CD4-positive, alpha-beta T cell treated with Interleukin-12 subunit alpha and Interleukin-12 subunit beta, for 1 hour (primary cell): ENCODE measurements at regions not wholly inside any gene's neighbourhood (a gene's known extent, or its start where the extent isn't known, plus 50 kb on each side); places are given as distances from the start of the nearest gene placed in this dataset.
A peak's percentile ranks its signal among the peaks of the same experiment; 100 is the strongest.
"Not testable (repeated sequence)": the region's sequence is repeated elsewhere in the genome, so short reads cannot be mapped to it uniquely, and the experiment has no call there.

ENCODE experiments used
- DNase-seq: peaks from one replicate; pipeline ENCODE4 v3.0.0-alpha.2; 2020

- DNase-seq, result no peak
Observed at GRCh38 chr6:141561154-141561553, 571.6 kb upstream of the GJE1 start.

DNA sequence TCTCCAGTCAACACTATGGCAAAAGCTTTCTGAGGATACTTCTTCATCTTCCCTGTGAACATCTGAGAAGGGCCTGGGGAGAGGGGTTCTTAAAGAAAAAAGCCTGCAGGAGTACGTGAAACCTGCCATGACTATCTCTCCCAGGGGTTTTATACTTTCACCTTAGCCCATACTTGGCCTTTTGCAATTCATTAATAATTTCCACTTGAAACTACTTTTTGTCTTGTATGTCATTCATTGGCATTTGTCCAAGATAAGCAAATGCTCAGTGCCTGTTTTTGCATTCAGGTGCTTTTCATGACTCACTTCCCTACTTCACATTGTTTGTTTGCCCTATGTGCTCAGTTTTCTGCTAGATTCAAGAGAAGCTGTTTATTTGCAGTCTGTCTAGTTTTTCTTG, 580.3 kb upstream of the GJE1 start:
- no peak for DNase-seq

DNA sequence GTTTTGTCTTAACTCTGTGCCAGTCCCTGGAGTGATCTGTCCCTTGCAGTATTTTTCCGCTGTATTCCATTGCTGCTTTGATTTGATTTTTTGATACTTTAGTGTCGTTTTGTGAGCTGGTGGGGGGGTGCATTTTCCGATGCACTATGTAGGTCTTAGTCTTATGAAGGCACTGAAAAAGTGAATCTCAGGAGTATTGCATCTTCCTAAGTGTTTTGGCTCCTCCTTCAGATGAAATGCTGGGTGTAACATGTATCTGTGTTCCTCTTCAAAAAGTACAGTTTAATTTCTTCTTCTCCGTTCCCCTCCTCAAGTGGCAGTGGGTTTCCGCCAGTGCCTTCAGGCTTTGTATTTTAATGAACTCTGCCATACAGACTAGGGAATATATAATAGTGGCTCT, 580.7 kb upstream of the GJE1 start:
- DNase-seq, result no peak

DNA sequence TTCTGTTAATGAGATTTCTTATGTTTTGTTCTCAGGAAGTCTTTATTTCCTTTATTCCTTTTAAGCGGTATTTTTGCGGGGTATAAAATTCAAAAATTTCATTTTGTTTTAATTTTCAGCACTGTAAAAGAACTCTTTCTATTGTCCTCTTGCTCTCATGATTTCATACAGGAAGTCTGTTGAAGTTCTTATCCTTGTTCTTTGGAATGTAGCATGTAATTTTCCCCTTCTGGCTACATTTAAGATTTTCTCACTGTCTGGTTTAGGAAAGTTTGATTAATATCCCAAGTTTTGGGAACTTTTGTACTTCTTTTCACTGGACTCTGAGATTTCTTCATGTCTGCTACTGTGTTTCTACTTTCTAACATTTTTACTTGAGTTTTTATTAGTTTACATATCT, 581.4 kb upstream of the GJE1 start:
- no peak for DNase-seq

DNA sequence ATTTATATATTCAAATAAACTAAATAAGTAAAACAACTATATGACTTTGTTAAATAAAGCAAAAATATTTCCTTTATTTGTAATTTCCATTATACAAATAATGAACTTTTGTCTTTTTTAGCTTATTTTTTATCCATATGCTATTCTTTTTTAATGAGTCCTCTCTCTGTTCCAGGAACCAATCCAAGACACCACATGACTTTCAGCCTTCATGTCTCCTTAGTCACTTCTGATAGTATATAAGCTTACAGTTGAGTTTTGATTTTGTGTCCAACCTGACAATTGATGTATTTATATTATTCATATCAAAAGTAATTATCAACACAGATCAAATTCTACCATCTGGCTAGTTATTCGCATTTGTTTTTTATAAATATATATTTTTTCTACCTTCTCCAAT, 582.3 kb upstream of the GJE1 start:
- no peak for DNase-seq

- DNase-seq, result no peak
Observed at GRCh38 chr6:141548966-141549365, 583.8 kb upstream of the GJE1 start.

DNA sequence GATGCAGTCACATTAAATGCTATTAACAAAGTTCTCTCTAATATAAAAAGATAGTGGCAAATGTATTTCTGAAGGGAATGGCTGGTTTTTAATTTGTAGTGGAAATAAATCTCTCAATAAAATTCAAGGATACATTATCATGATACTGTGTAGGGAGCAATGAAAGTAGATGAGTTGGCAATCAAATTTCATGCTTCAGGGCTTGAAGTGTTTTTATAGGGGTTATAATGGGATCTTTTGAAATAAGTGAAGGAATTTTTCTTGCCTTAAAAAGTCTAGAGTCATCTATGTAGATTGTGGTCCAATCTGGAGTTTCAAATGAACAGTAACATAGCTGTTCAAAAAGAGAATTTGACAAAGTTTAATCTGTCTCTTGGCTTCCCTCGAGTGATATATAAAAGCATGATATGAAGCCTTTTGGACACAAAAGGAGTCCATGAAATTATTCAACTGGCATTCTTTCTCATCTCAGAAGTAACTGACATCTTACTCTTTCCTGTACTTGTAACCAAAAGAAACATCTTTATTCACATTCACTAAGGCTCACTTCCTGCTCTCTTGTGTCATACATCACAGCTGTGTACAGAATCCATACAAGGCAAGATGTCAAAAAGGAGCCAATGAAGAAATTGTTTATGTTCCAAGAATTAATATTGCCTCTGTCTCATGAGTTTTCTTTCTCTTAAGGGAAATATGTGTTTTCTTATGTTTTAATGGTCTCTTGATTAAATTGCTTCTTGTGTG, 591.0 kb upstream of the GJE1 start:
- no peak for DNase-seq

DNA sequence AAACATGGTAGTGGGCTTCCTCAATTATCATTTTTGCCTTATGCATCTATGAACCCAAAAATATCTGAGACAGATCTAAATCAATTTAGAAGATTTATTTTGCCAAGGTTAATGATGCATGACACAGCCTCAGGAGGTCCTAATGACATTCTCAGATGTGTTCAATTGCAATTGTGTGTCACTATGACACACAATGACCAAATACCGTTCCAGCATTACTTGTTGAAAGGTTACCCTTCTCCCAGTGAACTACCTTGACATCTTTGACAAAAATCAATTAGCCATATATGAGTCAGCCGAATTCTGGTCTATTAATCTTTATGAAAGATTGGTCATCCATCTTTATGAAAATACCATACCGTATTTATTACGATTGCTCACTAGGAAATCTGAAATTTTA, 592.5 kb upstream of the GJE1 start:
- no peak for DNase-seq

GRCh38 chr6:141539617-141540016, 593.1 kb upstream of the GJE1 start:
- DNase-seq, result no peak

DNA sequence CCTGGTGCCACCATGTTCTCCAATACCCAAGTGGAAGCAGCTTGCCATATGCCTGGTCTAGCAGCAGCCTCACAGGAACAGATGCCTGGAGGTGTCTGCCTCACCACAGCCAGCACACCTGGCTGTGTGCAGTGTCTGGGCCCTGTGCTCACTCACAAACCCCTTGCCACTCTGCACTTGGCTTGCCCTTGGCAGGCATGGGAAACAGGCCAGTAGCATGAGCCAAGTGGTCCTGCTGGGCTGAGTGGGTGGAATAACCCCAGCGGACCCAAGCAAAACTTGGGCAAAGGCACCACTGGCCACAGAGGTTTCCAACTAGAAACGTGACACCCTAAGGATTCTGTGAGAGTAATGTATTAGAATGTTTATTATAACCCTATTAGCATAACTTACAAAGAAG, 600.5 kb upstream of the GJE1 start:
- DNase-seq, result no peak

GRCh38 chr6:141531040-141531439, 601.7 kb upstream of the GJE1 start:
- no peak for DNase-seq

DNA sequence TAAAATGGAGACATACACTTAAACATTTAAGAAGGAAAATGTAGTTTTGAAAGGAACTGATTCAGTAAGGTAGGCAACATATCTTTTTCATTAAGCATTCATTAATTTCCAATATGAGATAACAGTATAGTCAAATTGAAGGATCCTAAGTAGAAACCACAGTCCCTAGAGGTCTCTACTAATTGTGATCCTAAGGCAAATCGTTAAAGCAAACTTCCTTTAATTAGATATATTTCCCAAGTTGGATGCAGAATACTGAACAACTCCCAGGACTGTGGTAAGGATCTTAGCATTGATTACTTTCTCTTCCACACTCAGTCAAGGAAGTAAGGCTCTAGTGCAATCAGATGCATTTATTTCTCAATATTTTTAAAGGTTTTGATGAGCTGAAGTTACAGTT, 604.1 kb upstream of the GJE1 start:
- DNase-seq, result no peak

- DNase-seq, result no peak
Observed at GRCh38 chr6:141526985-141527384, 605.7 kb upstream of the GJE1 start.

GRCh38 chr6:141521440-141521839, 611.3 kb upstream of the GJE1 start:
- DNase-seq, result no peak

DNA sequence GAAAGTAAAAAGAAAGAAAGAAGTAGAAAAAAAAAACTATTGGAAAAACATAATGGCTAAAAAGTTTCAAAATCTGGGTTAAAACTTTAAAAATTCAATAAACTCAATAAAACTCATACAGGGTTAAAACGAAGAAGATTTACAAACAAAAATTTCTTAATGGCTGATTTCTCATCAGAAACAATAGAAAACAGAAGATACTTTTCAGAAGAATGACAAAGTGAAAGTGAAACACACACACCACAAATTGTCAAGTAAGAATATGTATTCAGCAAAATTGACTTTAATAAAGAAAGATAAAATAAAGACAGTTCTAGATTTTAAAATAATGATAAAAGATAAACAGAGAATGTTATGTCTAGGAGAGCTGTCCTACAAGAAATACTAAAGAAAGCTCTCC, 618.9 kb upstream of the GJE1 start:
- DNase-seq, result peak; percentile 7

DNA sequence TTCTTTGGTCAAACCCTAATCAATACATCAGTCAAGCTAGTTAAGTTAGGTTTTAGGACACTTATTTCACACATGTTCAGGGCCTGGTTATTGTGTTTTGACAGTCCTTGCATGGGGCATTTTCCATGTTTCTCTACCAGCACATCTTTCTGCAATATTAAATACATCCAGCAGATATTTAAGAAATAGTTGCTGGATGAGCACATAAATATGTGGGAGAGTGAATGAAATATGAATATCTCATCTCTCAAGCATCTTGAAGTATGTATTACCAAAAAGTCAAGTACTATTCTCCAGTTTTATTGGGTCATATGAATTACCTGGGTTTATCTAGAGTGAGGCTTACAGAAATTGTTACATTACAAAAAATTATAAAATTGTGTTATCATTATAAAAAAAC, 621.9 kb upstream of the GJE1 start:
- no peak for DNase-seq

DNA sequence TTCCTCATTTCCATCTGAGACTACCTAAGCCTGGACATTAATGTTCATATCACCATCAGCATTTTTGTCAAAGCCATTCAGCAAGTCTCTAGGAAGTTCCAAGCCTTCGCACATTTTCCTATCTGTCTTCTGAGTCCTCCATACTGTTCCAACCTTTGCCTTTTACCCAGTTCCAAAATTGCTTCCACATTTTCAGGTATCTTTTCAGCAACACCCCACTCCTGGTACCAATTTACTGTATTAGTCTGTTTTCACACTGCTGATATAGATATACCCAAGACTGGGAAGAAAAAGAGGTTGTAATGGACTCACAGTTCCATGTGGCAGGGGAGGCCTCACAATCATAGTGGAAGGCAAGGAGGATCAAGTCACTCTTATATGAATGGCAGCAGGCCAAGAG, 626.7 kb upstream of the GJE1 start:
- DNase-seq, result not testable (repeated sequence)

DNA sequence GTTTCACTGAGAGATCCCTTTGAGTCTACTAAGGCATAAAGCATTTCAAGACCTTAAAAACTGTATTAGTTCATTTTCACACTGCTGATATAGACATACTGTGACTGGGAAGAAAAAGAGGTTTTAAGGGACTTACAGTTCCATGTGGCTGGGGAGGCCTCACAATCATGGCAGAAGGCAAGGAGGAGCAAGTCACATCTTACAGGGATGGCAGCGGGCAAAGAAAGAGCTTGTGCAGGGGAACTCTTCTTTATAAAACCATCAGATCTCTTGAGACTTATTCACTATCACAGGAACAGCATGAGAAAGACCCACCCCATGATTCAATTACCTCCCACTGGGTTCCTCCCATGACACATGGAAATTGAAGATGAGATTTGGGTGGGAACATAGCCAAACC, 628.4 kb upstream of the GJE1 start:
- not testable (repeated sequence) for DNase-seq

DNA sequence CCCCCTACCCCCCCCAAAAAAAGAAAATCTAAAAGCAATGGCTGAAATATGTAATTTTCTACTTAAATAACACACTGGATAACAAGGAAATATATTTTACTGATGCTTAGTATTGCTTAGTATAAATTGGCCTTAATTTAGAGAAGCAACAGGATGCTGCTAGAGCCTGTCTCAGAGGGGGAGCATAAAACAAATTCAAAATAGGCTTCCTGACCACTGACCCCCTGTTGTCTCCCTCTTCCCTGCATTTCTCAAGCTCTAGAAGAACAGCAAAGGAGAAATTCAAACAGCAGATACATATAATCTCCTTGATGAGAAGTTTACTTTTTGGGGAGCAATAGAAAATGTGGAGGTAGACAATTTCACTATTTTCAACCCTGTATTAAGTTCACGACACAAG, 631.1 kb upstream of the GJE1 start:
- no peak for DNase-seq

DNA sequence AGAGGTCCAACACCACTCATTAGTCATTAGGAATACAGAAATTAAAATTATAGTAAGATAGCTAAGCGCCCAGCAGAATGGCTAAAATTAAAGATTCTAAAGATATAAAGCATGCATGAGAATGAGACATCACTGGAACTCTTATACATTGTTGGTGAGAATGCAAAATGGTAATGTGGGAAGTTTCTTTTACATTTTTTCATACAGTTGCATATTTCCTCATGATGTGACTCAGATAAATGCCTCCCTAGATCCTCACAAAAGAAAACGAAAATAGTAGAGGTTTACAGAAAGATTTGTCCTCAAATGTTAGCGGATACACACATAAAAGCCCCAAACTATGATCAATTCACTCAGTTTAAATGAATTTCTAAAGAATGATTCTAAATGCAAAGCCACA, 633.7 kb upstream of the GJE1 start:
- no peak for DNase-seq

GRCh38 chr6:141492521-141493284, 640.0 kb upstream of the GJE1 start:
- no peak for DNase-seq

- DNase-seq, result no peak
Observed at GRCh38 chr6:141491684-141492083, 641.0 kb upstream of the GJE1 start.

GRCh38 chr6:141490982-141491381, 641.7 kb upstream of the GJE1 start:
- no peak for DNase-seq

GRCh38 chr6:141488488-141488887, 644.2 kb upstream of the GJE1 start:
- no peak for DNase-seq

GRCh38 chr6:141486942-141487341, 645.8 kb upstream of the GJE1 start:
- no peak for DNase-seq
